Endothelial cell of umbilical vein (primary cell): ENCODE measurements at regions not wholly inside any gene's neighbourhood (a gene's known extent, or its start where the extent isn't known, plus 50 kb on each side); places are given as distances from the start of the nearest gene placed in this dataset.

Experiments used
- EZH2 ChIP-seq: IDR thresholded peaks from 2 replicates; pipeline ENCODE4 v1.6.1; 2012; ENCODE audit warnings: borderline replicate concordance, low read depth, mild to moderate bottlenecking, moderate library complexity, low read length, inconsistent platforms; ENCODE audit not compliant: severe bottlenecking
- GATA2 ChIP-seq: IDR thresholded peaks from 2 replicates; pipeline ENCODE4 v1.7.0; 2011; ENCODE audit warnings: low read depth, mild to moderate bottlenecking, moderate library complexity, mixed read lengths, low read length; ENCODE audit not compliant: insufficient read length, insufficient read depth
- MYC ChIP-seq: IDR thresholded peaks from one replicate; pipeline ENCODE4 v1.6.1; 2011; ENCODE audit warnings: mild to moderate bottlenecking, low read depth, low read length
- POLR2AphosphoS5 ChIP-seq: IDR thresholded peaks from 2 replicates; pipeline ENCODE4 v1.6.1; 2012; ENCODE audit warnings: low read depth, mild to moderate bottlenecking, control low read depth, low read length, moderate library complexity; ENCODE audit not compliant: insufficient read depth
- TF ChIP-seq, protein P1 (sequence below), 2 donors: IDR thresholded peaks; 1 replicate in 1 of 2; 2 replicates in 1 of 2; pipeline ENCODE4 v1.5.1; 2011; ENCODE audit warnings: low read length in 2 of 2, mild to moderate bottlenecking in 2 of 2, moderate library complexity in 2 of 2, control low read depth in 1 of 2, inconsistent platforms in 1 of 2, low read depth in 1 of 2; ENCODE audit not compliant: insufficient read depth in 1 of 2; ENCODE audit errors: extremely low read depth in 1 of 2

DNA sequence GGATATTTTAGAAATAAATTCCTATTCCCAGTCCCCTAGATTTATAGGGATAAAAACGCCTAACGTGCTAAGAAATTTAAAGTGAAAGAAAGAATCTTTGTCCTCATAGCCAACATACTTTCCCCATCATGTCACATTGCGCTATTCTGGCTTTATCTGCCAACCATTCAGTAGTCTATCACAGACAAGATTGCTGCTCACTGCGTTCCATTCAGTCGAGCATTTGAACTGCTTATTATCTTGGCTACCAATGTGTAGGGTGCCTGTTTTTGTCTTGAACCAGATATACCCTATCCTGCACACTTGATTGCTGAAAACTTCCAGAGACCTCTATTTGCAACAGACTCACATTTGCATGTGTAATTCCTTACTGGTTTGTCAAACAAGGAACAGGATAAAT, 751.5 kb downstream of the EPHA7 start:
- TF ChIP-seq, protein P1, sequence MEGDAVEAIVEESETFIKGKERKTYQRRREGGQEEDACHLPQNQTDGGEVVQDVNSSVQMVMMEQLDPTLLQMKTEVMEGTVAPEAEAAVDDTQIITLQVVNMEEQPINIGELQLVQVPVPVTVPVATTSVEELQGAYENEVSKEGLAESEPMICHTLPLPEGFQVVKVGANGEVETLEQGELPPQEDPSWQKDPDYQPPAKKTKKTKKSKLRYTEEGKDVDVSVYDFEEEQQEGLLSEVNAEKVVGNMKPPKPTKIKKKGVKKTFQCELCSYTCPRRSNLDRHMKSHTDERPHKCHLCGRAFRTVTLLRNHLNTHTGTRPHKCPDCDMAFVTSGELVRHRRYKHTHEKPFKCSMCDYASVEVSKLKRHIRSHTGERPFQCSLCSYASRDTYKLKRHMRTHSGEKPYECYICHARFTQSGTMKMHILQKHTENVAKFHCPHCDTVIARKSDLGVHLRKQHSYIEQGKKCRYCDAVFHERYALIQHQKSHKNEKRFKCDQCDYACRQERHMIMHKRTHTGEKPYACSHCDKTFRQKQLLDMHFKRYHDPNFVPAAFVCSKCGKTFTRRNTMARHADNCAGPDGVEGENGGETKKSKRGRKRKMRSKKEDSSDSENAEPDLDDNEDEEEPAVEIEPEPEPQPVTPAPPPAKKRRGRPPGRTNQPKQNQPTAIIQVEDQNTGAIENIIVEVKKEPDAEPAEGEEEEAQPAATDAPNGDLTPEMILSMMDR (IDR thresholded peaks at IDR 0.05; ENCODE audit: extremely low read depth in 1 of 2, insufficient read depth in 1 of 2, low read depth in 1 of 2, low read length in 2 of 2): no peak
- TF ChIP-seq EZH2 (no peak), MYC (no peak), POLR2AphosphoS5 (no peak), GATA2 (no peak)
